ENCODE measurements at regions not wholly inside any gene's neighbourhood (a gene's known extent, or its start where the extent isn't known, plus 50 kb on each side); places are given as distances from the start of the nearest gene placed in this dataset.

DNA sequence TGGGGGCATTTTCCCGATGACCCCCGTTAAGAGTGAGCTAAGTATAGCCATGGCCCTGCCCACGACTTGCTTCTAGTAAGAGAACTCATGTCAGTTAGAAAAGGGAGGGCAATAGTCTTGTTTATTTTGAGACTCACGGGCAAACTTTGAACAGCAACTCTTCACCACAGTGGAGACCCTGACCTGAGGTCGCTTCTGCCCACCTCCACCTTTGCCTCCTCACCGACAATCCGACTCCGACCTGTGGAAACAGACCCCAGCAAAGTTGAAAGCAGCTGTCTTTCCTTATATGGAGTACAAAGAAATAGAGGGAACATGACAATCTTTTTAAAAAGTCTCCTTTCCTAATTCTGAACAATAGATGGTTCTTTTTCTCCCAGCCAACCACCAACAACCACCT, 155.0 kb upstream of the GCFC2 start:
- TF ChIP-seq, protein P1, sequence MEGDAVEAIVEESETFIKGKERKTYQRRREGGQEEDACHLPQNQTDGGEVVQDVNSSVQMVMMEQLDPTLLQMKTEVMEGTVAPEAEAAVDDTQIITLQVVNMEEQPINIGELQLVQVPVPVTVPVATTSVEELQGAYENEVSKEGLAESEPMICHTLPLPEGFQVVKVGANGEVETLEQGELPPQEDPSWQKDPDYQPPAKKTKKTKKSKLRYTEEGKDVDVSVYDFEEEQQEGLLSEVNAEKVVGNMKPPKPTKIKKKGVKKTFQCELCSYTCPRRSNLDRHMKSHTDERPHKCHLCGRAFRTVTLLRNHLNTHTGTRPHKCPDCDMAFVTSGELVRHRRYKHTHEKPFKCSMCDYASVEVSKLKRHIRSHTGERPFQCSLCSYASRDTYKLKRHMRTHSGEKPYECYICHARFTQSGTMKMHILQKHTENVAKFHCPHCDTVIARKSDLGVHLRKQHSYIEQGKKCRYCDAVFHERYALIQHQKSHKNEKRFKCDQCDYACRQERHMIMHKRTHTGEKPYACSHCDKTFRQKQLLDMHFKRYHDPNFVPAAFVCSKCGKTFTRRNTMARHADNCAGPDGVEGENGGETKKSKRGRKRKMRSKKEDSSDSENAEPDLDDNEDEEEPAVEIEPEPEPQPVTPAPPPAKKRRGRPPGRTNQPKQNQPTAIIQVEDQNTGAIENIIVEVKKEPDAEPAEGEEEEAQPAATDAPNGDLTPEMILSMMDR (conservative IDR thresholded peaks at IDR 0.05; ENCODE audit: low read depth, low read length): no peak
- TF ChIP-seq EZH2 (IDR thresholded peaks at IDR 0.05; ENCODE audit: low read length, unreplicated experiment): no peak
- no peak for TF ChIP-seq EZH2phosphoT487 (IDR thresholded peaks at IDR 0.05; ENCODE audit: borderline replicate concordance, low read length)
